C4-2B (cell line): ENCODE measurements at regions not wholly inside any gene's neighbourhood (a gene's known extent, or its start where the extent isn't known, plus 50 kb on each side); places are given as distances from the start of the nearest gene placed in this dataset.

Source experiments
- H3K27ac ChIP-seq: fragments of 450-650 bp; 2 replicates; pipeline ENCODE4 v1.5.1; 2017
- CTCF ChIP-seq: fragments of 450-650 bp; conservative IDR thresholded peaks from 2 replicates; pipeline ENCODE4 v1.5.1; 2017; ENCODE audit warnings: mild to moderate bottlenecking
- ZFX ChIP-seq: fragments of 450-650 bp; IDR thresholded peaks from 2 replicates; pipeline ENCODE4 v1.6.1; 2017

DNA sequence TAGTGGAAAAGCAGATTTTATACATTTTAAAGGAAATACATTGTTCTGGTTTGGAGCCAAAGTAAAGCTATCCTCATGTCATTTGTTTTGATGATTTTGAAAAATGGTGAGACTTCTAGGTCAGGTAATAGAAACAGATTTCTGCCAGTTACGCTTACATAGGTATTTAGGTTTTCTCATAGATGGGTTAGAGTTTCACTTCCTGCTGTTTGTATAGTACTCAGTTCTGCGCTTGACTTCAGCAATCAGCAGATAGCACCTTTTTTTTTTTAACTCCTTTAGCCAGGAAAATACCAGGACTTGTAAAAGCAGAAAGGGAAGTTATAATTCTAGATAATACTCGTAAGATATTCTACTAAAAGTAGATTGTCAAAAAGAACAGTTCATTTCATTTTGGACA, 209.8 kb upstream of the POM121L12 start:
- no peak overlapping the region for H3K27ac ChIP-seq
- TF ChIP-seq CTCF (no peak), ZFX (no peak)

GRCh38 chr7:52811537-52811936, 223.9 kb upstream of the POM121L12 start:
- no peak overlapping the region for H3K27ac ChIP-seq

GRCh38 chr7:52799817-52800216, 235.6 kb upstream of the POM121L12 start:
- TF ChIP-seq ZFX (no peak), CTCF (no peak)
- H3K27ac ChIP-seq, result no peak overlapping the region

More at GRCh38 chr7:52811537-52811936, 223.9 kb upstream of the POM121L12 start:
- TF ChIP-seq CTCF (no peak), ZFX (no peak)

DNA sequence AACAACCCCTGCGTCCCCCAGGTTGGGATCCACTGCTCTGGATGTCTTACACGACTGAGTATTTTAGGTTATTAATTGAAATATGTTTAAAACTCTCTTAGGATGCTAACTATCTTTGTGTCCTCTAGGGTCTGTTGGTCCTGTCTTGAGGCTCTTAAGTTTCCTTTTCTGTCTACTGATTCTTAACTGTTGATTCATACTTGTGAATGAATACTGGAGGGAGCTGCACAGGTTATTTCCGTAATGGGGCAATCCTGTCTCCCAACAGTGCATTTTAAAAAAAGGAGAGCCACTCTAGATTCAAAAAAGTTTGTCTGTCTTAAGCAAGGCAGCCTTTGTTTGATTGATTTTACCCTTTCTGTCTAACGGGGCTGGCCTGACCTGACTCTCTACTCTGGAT, 237.6 kb upstream of the POM121L12 start:
- no peak overlapping the region for H3K27ac ChIP-seq
- TF ChIP-seq ZFX (no peak), CTCF (no peak)

DNA sequence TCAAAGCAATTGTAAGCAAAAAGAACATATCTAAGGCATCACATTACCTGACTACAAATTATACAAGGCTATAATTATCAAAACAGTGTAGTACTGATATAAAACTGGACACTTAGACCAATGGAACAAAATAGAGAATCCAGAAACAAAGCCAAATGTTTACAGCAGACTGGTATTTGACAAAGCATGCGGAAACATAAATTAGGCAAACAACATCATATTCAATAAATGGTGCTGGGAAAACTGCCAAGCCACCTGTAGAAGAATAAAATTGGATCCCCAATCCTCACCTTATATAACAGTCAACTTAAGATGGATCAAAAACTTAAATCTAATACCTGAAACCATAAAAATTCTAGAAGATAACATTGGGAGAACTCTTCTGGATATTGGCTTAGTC, 240.8 kb upstream of the POM121L12 start:
- no peak for TF ChIP-seq CTCF
- TF ChIP-seq ZFX, result no peak
- no peak overlapping the region for H3K27ac ChIP-seq

DNA sequence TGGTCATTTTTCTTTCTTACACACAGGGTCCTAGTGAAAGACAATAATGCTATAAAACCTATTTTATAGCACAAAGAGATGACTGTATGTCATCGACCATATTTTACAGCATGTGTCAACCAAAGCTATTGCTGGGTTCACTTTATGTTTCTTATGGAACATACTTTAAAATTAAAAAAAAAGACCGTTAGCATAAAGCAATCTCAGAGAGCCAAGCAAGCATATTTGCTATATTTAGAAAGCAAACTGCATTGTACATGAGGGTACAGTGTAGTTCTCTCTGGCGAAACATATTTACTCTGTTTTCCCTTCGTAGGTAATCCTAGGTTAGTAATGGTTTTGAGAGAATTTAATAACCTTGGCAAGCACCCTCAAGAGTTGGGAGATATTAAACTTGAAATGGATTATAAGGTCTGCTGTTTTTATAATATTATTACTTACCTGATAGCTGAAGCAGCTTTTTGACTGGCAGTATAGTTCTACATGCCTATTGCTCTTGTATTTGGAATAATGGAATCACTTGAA, 244.2 kb upstream of the POM121L12 start:
- no peak overlapping the region for H3K27ac ChIP-seq
- no peak for TF ChIP-seq CTCF
- TF ChIP-seq ZFX, result no peak

GRCh38 chr7:52786174-52786573, 249.3 kb upstream of the POM121L12 start:
- H3K27ac ChIP-seq, result no peak overlapping the region
- no peak for TF ChIP-seq ZFX
- TF ChIP-seq CTCF, result no peak
